Keratinocyte (primary cell): ENCODE measurements at regions not wholly inside any gene's neighbourhood (a gene's known extent, or its start where the extent isn't known, plus 50 kb on each side); places are given as distances from the start of the nearest gene placed in this dataset.

Source experiments
- DNase-seq: peaks from one replicate; pipeline ENCODE4 v3.0.0-alpha.2; 2011; ENCODE audit warnings: low read depth, missing footprints, low spot score
- FAIRE-seq: peaks from 2 replicates; lab custom pipeline; 2011; peaks lifted over from hg19 to GRCh38; lab: Jason Lieb, UNC
- H2AFZ ChIP-seq: 2 replicates; pipeline ENCODE4 v1.6.0; 2012; ENCODE audit warnings: low read length, control low read depth, inconsistent platforms; ENCODE audit not compliant: control insufficient read depth
- H3K27ac ChIP-seq: 2 replicates; pipeline ENCODE4 v1.5.1; 2011; ENCODE audit warnings: low read length; ENCODE audit not compliant: control insufficient read depth, insufficient read depth
- H3K27me3 ChIP-seq: 3 replicates; pipeline ENCODE4 v1.6.0; 2011; ENCODE audit warnings: low read length; ENCODE audit not compliant: control insufficient read depth, insufficient read depth; ENCODE audit errors: extremely low read depth
- H3K36me3 ChIP-seq, 2 experiments: 2 replicates in 1 of 2; 3 replicates in 1 of 2; pipeline ENCODE4 v1.5.1; 2011; ENCODE audit warnings: low read length in 2 of 2, mild to moderate bottlenecking in 1 of 2; ENCODE audit not compliant: control insufficient read depth in 2 of 2, insufficient read depth in 2 of 2; ENCODE audit errors: extremely low read depth in 1 of 2
- H3K4me1 ChIP-seq: 3 replicates; pipeline ENCODE4 v1.5.1; 2011; ENCODE audit warnings: low read length; ENCODE audit not compliant: control insufficient read depth, insufficient read depth; ENCODE audit errors: extremely low read depth
- H3K4me2 ChIP-seq: 3 replicates; pipeline ENCODE4 v1.6.0; 2011; ENCODE audit warnings: low read depth, low read length; ENCODE audit not compliant: control insufficient read depth, insufficient read depth; ENCODE audit errors: extremely low read depth
- H3K4me3 ChIP-seq, 3 experiments: fragments of 200-600 bp in 1 of 3; sonication (generic) in 1 of 3; 2 replicates in 2 of 3; 3 replicates in 1 of 3; pipeline ENCODE4 v1.5.1; 2011 to 2016; ENCODE audit warnings: low read length in 3 of 3, mild to moderate bottlenecking in 3 of 3, control low read depth in 2 of 3, inconsistent platforms in 1 of 3, low read depth in 1 of 3, mixed read lengths in 1 of 3, mixed run types in 1 of 3, moderate library complexity in 1 of 3; ENCODE audit not compliant: control insufficient read depth in 2 of 3, insufficient read depth in 2 of 3; ENCODE audit errors: extremely low read depth in 1 of 3
- H3K79me2 ChIP-seq: 2 replicates; pipeline ENCODE4 v1.6.0; 2012; ENCODE audit warnings: low read length; ENCODE audit not compliant: control insufficient read depth, insufficient read depth
- H3K9ac ChIP-seq: 3 replicates; pipeline ENCODE4 v1.6.0; 2011; ENCODE audit warnings: low read length; ENCODE audit not compliant: control insufficient read depth, insufficient read depth; ENCODE audit errors: extremely low read depth
- H3K9me1 ChIP-seq: 3 replicates; pipeline ENCODE4 v1.6.0; 2011; ENCODE audit warnings: low read length; ENCODE audit not compliant: control insufficient read depth, insufficient read depth; ENCODE audit errors: extremely low read depth
- H3K9me3 ChIP-seq: 2 replicates; pipeline ENCODE4 v1.5.1; 2012; ENCODE audit warnings: low read depth, low read length; ENCODE audit not compliant: control insufficient read depth
- H4K20me1 ChIP-seq: 3 replicates; pipeline ENCODE4 v1.6.0; 2011; ENCODE audit warnings: low read length; ENCODE audit not compliant: control insufficient read depth, insufficient read depth; ENCODE audit errors: extremely low read depth
- CTCF ChIP-seq, 3 experiments: IDR thresholded peaks in 1 of 3; conservative IDR thresholded peaks in 1 of 3; optimal IDR thresholded peaks in 1 of 3; 2 replicates in 2 of 3; 3 replicates in 1 of 3; pipeline versions ENCODE3 to v1.5.1; 2011; ENCODE audit warnings: low read length in 3 of 3, mild to moderate bottlenecking in 3 of 3, moderate library complexity in 2 of 3, control low read depth in 1 of 3, inconsistent platforms in 1 of 3; ENCODE audit not compliant: insufficient read depth in 2 of 3; ENCODE audit errors: extremely low read depth in 1 of 3
- EZH2 ChIP-seq: IDR thresholded peaks from one replicate; pipeline ENCODE4 v1.6.1; 2012; ENCODE audit warnings: inconsistent platforms, mild to moderate bottlenecking, low read length, moderate library complexity
- dilution Hi-C: fragments of 300-500 bp; cut with MboI; formaldehyde crosslinking; loops from one replicate; pipeline ENCODE4 v1.7.0; 2020; ENCODE audit warnings: low sequenced_read_pairs; ENCODE audit not compliant: extremely low pct_ligation_motif_present

- H3K27ac ChIP-seq: no peak overlapping the region
- H3K4me3 ChIP-seq: no peak overlapping the region
- H3K27me3 ChIP-seq: peaks cover 4% of the 10 kb centered on the region
- no peaks in the 10 kb centered on the region for H3K4me1 ChIP-seq
- DNase-seq (no peak), FAIRE-seq (no peak)
- H3K9ac ChIP-seq: no peak overlapping the region
- no peaks in the 10 kb centered on the region for H3K9me3 ChIP-seq
- H3K9me1 ChIP-seq: no peaks in the 10 kb centered on the region
- no peak overlapping the region for H2AFZ ChIP-seq
- dilution Hi-C loops: no loop called here
- TF ChIP-seq EZH2 (no peak), CTCF (optimal IDR thresholded peaks at IDR 0.05 in 1 of 3, IDR thresholded peaks at IDR 0.05 in 1 of 3, conservative IDR thresholded peaks at IDR 0.05 in 1 of 3; ENCODE audit: extremely low read depth in 1 of 3, insufficient read depth in 2 of 3, low read length in 3 of 3) (no peak)
- H3K36me3 ChIP-seq: no peaks in the 10 kb centered on the region
- no peaks in the 10 kb centered on the region for H3K79me2 ChIP-seq
- H4K20me1 ChIP-seq: no peaks in the 10 kb centered on the region
- H3K4me2 ChIP-seq: no peak overlapping the region
Measured at GRCh38 chr3:22971497-22971896, 231.6 kb upstream of the UBE2E2 start.

GRCh38 chr3:22977042-22977441 is 226.1 kb upstream of the UBE2E2 start:
- Histone ChIP-seq H3K9me1 (no peaks in the 10 kb centered on the region), H3K9me3 (no peaks in the 10 kb centered on the region), H3K9ac (no peak overlapping the region), H3K36me3 (no peaks in the 10 kb centered on the region), H4K20me1 (no peaks in the 10 kb centered on the region), H3K79me2 (no peaks in the 10 kb centered on the region), H3K27me3 (no peaks in the 10 kb centered on the region), H3K4me2 (no peak overlapping the region), H2AFZ (no peak overlapping the region), H3K27ac (no peak overlapping the region), H3K4me1 (no peaks in the 10 kb centered on the region), H3K4me3 (no peak overlapping the region)
- TF ChIP-seq CTCF (optimal IDR thresholded peaks at IDR 0.05 in 1 of 3, IDR thresholded peaks at IDR 0.05 in 1 of 3, conservative IDR thresholded peaks at IDR 0.05 in 1 of 3; ENCODE audit: extremely low read depth in 1 of 3, insufficient read depth in 2 of 3, low read length in 3 of 3): no peak
- TF ChIP-seq EZH2: no peak
- DNase-seq (no peak), FAIRE-seq (no peak)
- dilution Hi-C loops: no loop called here
